T-helper 2 cell treated with Interferon-gamma antibody and Interleukin-4, amounts not matched to agents 100 ng/mL and 5 ng/mL, for 36 hours (primary cell): ENCODE measurements at regions not wholly inside any gene's neighbourhood (a gene's known extent, or its start where the extent isn't known, plus 50 kb on each side); places are given as distances from the start of the nearest gene placed in this dataset.
"Not testable (repeated sequence)": the region's sequence is repeated elsewhere in the genome, so short reads cannot be mapped to it uniquely, and the experiment has no call there.

Experiments used
- intact Hi-C: fragments of 100-400 bp; cut with micrococcal nuclease; formaldehyde crosslinking; loops from one replicate; pipeline ENCODE4 v1.15.1; 2023

DNA sequence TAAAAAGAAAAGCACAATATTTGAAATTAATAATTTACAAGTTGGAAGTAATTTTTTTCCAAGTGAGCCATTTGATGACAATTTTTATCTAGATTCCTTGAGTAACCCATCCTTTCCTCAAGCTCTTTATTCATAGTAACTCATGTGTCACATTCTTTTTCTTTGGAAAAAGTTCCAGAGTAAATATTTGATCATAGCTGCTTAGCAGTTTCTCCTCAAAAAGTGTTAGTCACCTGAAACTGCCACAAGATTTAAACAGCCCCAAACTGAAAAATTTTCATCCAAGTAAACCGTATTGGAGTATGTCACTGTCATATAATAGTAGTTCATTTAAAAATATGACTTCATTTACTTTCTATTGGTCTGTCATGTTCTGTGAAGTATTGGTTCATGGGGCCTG, 94.6 kb upstream of the CASK start:
- intact Hi-C loops, result no loop called here

DNA sequence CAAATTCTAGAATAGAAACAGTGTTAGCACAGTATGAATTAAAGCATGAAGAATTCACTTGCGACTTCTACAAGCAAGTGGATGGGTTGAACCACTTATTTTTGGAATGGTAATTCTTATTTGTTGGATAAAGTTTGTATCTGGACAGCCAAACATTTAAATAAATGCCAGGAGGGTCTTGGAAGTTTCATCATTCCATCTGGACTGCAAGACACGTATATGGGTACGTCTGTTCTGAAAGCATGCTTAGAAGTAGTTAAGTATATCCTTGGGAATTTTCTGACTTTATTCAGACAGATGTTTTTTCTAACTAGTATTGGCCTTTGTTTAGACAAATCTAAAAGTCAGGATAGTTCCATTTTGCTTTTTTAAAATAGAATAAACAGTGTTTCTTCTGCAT, 77.5 kb upstream of the CASK start:
- intact Hi-C loops, result no loop called here

DNA sequence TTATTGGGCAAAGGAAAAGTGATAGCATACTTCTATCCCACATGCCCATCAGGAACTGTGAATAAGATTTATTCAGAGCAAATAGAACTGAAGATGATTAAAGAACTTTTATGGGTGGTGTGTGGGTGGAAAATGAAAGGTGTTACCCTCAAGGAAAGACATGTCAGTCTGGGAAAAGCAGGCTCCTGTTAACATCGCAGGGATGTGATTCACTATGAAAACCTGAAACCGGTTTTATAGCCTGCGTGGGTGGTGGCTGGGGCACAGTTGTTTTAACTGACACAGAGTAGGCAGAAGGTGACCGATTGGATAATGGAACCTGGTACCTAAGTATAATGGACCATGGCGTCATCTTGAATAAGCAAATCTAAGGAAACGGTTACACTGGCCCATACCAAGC, 61.3 kb upstream of the CASK start:
- intact Hi-C loops, result no loop called here

DNA sequence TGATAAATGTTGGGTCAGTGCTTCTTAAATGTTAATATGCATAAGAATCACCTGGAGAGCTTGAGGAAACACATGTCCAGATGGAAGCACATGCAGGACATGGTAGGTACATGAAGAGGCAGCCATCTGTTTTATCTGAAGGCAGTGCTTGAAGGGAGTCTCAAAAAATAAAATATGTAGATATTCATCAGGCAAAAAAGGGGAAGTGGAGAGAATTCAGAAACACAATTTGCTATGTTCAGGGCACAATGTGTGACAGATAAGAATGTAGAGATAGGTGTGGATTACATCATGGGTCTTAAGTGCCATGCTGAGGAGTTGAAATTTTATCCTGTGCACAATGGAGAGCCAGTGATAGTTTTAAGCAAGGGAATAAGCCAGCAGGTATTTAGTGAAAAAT, 59.6 kb upstream of the CASK start:
- intact Hi-C loops, result no loop called here

DNA sequence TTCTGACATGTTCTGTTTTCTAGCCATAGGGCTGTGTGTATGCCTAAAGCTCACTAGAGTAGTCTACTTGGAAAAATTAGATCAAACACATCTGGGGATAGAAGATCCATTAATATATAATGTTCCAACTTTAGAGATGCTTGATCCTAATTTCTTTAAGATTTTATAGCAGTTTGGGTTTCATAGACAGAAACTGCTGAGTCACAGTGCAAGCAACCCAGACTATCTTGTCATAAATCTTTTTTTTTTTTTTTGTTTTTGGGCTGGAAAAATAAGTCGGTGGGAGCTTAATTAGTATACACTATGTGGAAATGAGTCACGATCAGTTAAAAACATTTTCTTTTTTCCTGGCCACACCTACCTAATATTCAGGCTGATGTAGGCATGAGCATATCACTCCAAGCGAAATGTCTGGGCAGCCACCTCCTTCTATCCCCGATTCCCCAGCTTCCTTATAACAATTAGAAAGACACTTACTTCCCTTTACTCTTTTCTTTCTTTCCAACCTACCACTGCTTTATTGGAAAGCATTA, 58.2 kb upstream of the CASK start:
- intact Hi-C loops, result no loop called here

DNA sequence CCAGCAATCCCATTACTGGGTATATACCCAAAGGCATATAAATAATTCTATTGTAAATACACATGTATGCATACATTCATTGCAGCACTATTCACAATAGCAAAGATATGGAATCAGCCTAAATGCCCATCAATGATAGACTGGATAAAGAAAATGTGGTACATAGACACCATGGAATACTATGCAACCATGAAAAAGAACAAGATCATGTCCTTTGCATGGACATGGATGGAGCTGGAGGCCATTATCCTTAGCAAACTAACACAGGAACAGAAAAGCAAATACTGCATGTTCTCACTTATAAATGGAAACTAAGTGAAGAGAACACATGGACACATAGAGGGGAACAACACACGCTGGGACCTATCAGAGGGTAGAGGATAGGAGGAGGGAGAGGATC, 51.3 kb upstream of the CASK start:
- intact Hi-C loops, result not testable (repeated sequence)

DNA sequence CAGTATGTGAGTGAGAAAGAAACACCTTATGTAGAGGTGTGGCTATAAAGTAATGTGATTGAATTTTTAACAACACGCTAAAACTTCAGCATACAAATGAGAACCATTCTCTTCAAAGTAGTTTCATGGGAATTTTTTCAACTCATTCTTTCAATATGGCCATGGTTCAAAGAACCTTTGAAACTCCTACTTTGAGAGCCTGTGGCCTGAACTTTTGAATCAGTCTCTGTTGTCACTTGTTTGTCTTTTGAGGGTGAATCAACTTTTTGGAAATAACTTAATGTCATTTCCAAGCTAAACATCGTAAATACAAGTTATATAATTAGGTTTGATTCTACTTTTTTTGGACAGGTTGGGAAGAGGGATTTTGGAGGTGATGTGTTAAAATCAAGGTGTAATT, 49.9 kb upstream of the CASK start:
- intact Hi-C loops, result no loop called here
